ENCODE measurements at regions not wholly inside any gene's neighbourhood (a gene's known extent, or its start where the extent isn't known, plus 50 kb on each side); places are given as distances from the start of the nearest gene placed in this dataset.

GRCh38 chr6:168988280-168988679, 265.4 kb downstream of the THBS2 start:
- TF ChIP-seq CTCF (IDR thresholded peaks at IDR 0.05; ENCODE audit: insufficient read depth in 1 of 2, low read depth in 1 of 2, low read length in 1 of 2, severe bottlenecking in 1 of 2, unreplicated experiment in 1 of 2): no peak
- H3K4me3 ChIP-seq (ENCODE audit: low read depth, low read length): no peak overlapping the region
- intact Hi-C loops (cut with micrococcal nuclease; ENCODE audit: unreplicated experiment): no loop called here
- DNase-seq: no peak
- H3K36me3 ChIP-seq (ENCODE audit: control insufficient read depth, insufficient read depth, low read length): no peaks in the 10 kb centered on the region
- Mint-ChIP-seq H3K9me3 (ENCODE audit: unreplicated experiment) (no peaks in the 10 kb centered on the region), H3K27ac (ENCODE audit: unreplicated experiment) (no peak overlapping the region), H3K4me1 (ENCODE audit: low read depth, unreplicated experiment) (no peaks in the 10 kb centered on the region), H3K36me3 (ENCODE audit: insufficient read depth, unreplicated experiment) (no peaks in the 10 kb centered on the region), H3K27me3 (ENCODE audit: insufficient read depth, unreplicated experiment) (peaks cover 5% of the 10 kb centered on the region), H3K4me3 (ENCODE audit: unreplicated experiment) (no peak overlapping the region)
- H3K9me3 ChIP-seq: no peaks in the 10 kb centered on the region
- no TSS peak for BruUV-seq (replicated peaks)
- ChIA-PET CTCF (no interaction called here), POLR2A (no interaction called here)
- no peaks in the 10 kb centered on the region for H3K4me1 ChIP-seq
- H3K27me3 ChIP-seq (replicated peaks; ENCODE audit: control insufficient read depth, insufficient read depth, low read length): no peaks in the 10 kb centered on the region

GRCh38 chr6:168985705-168986104, 267.9 kb downstream of the THBS2 start:
- ChIA-PET POLR2A (no interaction called here), CTCF (no interaction called here)
- Histone ChIP-seq H3K4me3 (ENCODE audit: low read depth, low read length) (no peak overlapping the region), H3K36me3 (ENCODE audit: control insufficient read depth, insufficient read depth, low read length) (no peaks in the 10 kb centered on the region), H3K9me3 (no peaks in the 10 kb centered on the region), H3K27me3 (replicated peaks; ENCODE audit: control insufficient read depth, insufficient read depth, low read length) (no peaks in the 10 kb centered on the region), H3K4me1 (no peaks in the 10 kb centered on the region)
- no peaks in the 10 kb centered on the region for H3K4me1 Mint-ChIP-seq (ENCODE audit: low read depth, unreplicated experiment)
- H3K27me3 Mint-ChIP-seq (ENCODE audit: insufficient read depth, unreplicated experiment): peaks cover 13% of the 10 kb centered on the region
- DNase-seq: no peak
- peaks cover 9% of the 10 kb centered on the region for H3K9me3 Mint-ChIP-seq (ENCODE audit: unreplicated experiment)
- TF ChIP-seq CTCF (IDR thresholded peaks at IDR 0.05; ENCODE audit: insufficient read depth in 1 of 2, low read depth in 1 of 2, low read length in 1 of 2, severe bottlenecking in 1 of 2, unreplicated experiment in 1 of 2): no peak
- H3K4me3 Mint-ChIP-seq (ENCODE audit: unreplicated experiment): no peak overlapping the region
- no peaks in the 10 kb centered on the region for H3K36me3 Mint-ChIP-seq (ENCODE audit: insufficient read depth, unreplicated experiment)
- intact Hi-C loops (cut with micrococcal nuclease; ENCODE audit: unreplicated experiment): no loop called here
- H3K27ac Mint-ChIP-seq (ENCODE audit: unreplicated experiment): no peak overlapping the region
- no TSS peak for BruUV-seq (replicated peaks)

GRCh38 chr6:168983925-168984324, 269.7 kb downstream of the THBS2 start:
- DNase-seq: no peak
- intact Hi-C loops (cut with micrococcal nuclease; ENCODE audit: unreplicated experiment): no loop called here
- H3K4me3 Mint-ChIP-seq (ENCODE audit: unreplicated experiment): no peak overlapping the region
- Histone ChIP-seq H3K36me3 (ENCODE audit: control insufficient read depth, insufficient read depth, low read length) (no peaks in the 10 kb centered on the region), H3K9me3 (no peaks in the 10 kb centered on the region), H3K4me1 (no peaks in the 10 kb centered on the region), H3K27me3 (replicated peaks; ENCODE audit: control insufficient read depth, insufficient read depth, low read length) (no peaks in the 10 kb centered on the region), H3K4me3 (ENCODE audit: low read depth, low read length) (no peak overlapping the region)
- ChIA-PET POLR2A (no interaction called here), CTCF (no interaction called here)
- H3K36me3 Mint-ChIP-seq (ENCODE audit: insufficient read depth, unreplicated experiment): no peaks in the 10 kb centered on the region
- no TSS peak for BruUV-seq (replicated peaks)
- no peak overlapping the region for H3K27ac Mint-ChIP-seq (ENCODE audit: unreplicated experiment)
- no peaks in the 10 kb centered on the region for H3K4me1 Mint-ChIP-seq (ENCODE audit: low read depth, unreplicated experiment)
- peaks cover 11% of the 10 kb centered on the region for H3K9me3 Mint-ChIP-seq (ENCODE audit: unreplicated experiment)
- peaks cover 13% of the 10 kb centered on the region for H3K27me3 Mint-ChIP-seq (ENCODE audit: insufficient read depth, unreplicated experiment)
- no peak for TF ChIP-seq CTCF (IDR thresholded peaks at IDR 0.05; ENCODE audit: insufficient read depth in 1 of 2, low read depth in 1 of 2, low read length in 1 of 2, severe bottlenecking in 1 of 2, unreplicated experiment in 1 of 2)
